GM21576 (cell line): ENCODE measurements at regions not wholly inside any gene's neighbourhood (a gene's known extent, or its start where the extent isn't known, plus 50 kb on each side); places are given as distances from the start of the nearest gene placed in this dataset.
"Not testable (repeated sequence)": the region's sequence is repeated elsewhere in the genome, so short reads cannot be mapped to it uniquely, and the experiment has no call there.

Experiments used
- ATAC-seq: cut with Tn5 transposase; IDR thresholded peaks from one replicate; pipeline ENCODE4 v1.9.1; 2021; ENCODE audit warnings: mild to moderate bottlenecking, moderate library complexity; ENCODE audit not compliant: unreplicated experiment

- no peak for ATAC-seq
Observed at GRCh38 chr13:94906605-94907004, 194.3 kb upstream of the SOX21 start.

GRCh38 chr13:94902722-94903407, 190.5 kb upstream of the SOX21 start:
- ATAC-seq: no peak

GRCh38 chr13:94901070-94901469, 188.7 kb upstream of the SOX21 start:
- ATAC-seq: no peak

- no peak for ATAC-seq
Observed at GRCh38 chr13:94896719-94897317, 184.5 kb upstream of the SOX21 start.

- ATAC-seq: no peak
Observed at GRCh38 chr13:94896238-94896637, 183.9 kb upstream of the SOX21 start.

- ATAC-seq: no peak
Observed at GRCh38 chr13:94886191-94886590, 173.8 kb upstream of the SOX21 start.

- no peak for ATAC-seq
Observed at GRCh38 chr13:94880463-94880862, 168.1 kb upstream of the SOX21 start.

GRCh38 chr13:94878602-94879165, 166.3 kb upstream of the SOX21 start:
- ATAC-seq: no peak

GRCh38 chr13:94864474-94864873, 152.1 kb upstream of the SOX21 start:
- no peak for ATAC-seq

- ATAC-seq: peak; percentile 77
Observed at GRCh38 chr13:94860981-94861407, 148.6 kb upstream of the SOX21 start.

- ATAC-seq: no peak
Observed at GRCh38 chr13:94859811-94860210, 147.5 kb upstream of the SOX21 start.

GRCh38 chr13:94859278-94859691, 146.9 kb upstream of the SOX21 start:
- ATAC-seq: no peak

- ATAC-seq: no peak
Observed at GRCh38 chr13:94858856-94859255, 146.5 kb upstream of the SOX21 start.

- ATAC-seq: no peak
Observed at GRCh38 chr13:94854688-94855087, 142.3 kb upstream of the SOX21 start.

GRCh38 chr13:94851576-94851975, 139.2 kb upstream of the SOX21 start:
- no peak for ATAC-seq

GRCh38 chr13:94849254-94849653, 136.9 kb upstream of the SOX21 start:
- ATAC-seq: no peak

- no peak for ATAC-seq
Observed at GRCh38 chr13:94842901-94843300, 130.6 kb upstream of the SOX21 start.

GRCh38 chr13:94837056-94837455, 124.7 kb upstream of the SOX21 start:
- not testable (repeated sequence) for ATAC-seq

- no peak for ATAC-seq
Observed at GRCh38 chr13:94829837-94830365, 117.6 kb upstream of the SOX21 start.

GRCh38 chr13:94829185-94829836, 117.0 kb upstream of the SOX21 start:
- ATAC-seq: no peak

GRCh38 chr13:94827566-94827965, 115.2 kb upstream of the SOX21 start:
- ATAC-seq: no peak

- no peak for ATAC-seq
Observed at GRCh38 chr13:94825507-94825906, 113.2 kb upstream of the SOX21 start.
